ENCODE measurements at regions not wholly inside any gene's neighbourhood (a gene's known extent, or its start where the extent isn't known, plus 50 kb on each side); places are given as distances from the start of the nearest gene placed in this dataset.
"Not testable (repeated sequence)": the region's sequence is repeated elsewhere in the genome, so short reads cannot be mapped to it uniquely, and the experiment has no call there.

GRCh38 chr22:38375784-38376183 lies 58.6 kb upstream of the CSNK1E start:
- not testable (repeated sequence) for H3K9ac ChIP-seq (ENCODE audit: low read depth, low read length, poor library complexity, severe bottlenecking); H3K4me1 ChIP-seq (ENCODE audit: insufficient read depth, low read length, poor library complexity, severe bottlenecking); H3K4me3 ChIP-seq (ENCODE audit: low read length, poor library complexity, severe bottlenecking); H3K9me2 ChIP-seq (replicated peaks; ENCODE audit: low read depth, low read length); H3K4me2 ChIP-seq (ENCODE audit: low read depth, low read length, poor library complexity, severe bottlenecking); H3F3A ChIP-seq (ENCODE audit: low read depth); H2AFZ ChIP-seq (ENCODE audit: low read length); H3K36me3 ChIP-seq (ENCODE audit: insufficient read depth, low read length); H3K79me2 ChIP-seq (ENCODE audit: insufficient read depth, low read length); H3K27me3 ChIP-seq (ENCODE audit: insufficient read depth, low read length, poor library complexity, severe bottlenecking); H4K20me1 ChIP-seq (ENCODE audit: insufficient read depth, low read length, poor library complexity, severe bottlenecking); H3K9me3 ChIP-seq (ENCODE audit: insufficient read depth, low read depth, low read length)

GRCh38 chr22:38375005-38375404 lies 57.8 kb upstream of the CSNK1E start:
- H2AFZ ChIP-seq (ENCODE audit: low read length); H4K20me1 ChIP-seq (ENCODE audit: insufficient read depth, low read length, poor library complexity, severe bottlenecking); H3K9me2 ChIP-seq (replicated peaks; ENCODE audit: low read depth, low read length); H3K79me2 ChIP-seq (ENCODE audit: insufficient read depth, low read length); H3F3A ChIP-seq (ENCODE audit: low read depth); H3K36me3 ChIP-seq (ENCODE audit: insufficient read depth, low read length); H3K4me1 ChIP-seq (ENCODE audit: insufficient read depth, low read length, poor library complexity, severe bottlenecking); H3K27me3 ChIP-seq (ENCODE audit: insufficient read depth, low read length, poor library complexity, severe bottlenecking); H3K9me3 ChIP-seq (ENCODE audit: insufficient read depth, low read depth, low read length); H3K4me3 ChIP-seq (ENCODE audit: low read length, poor library complexity, severe bottlenecking); H3K9ac ChIP-seq (ENCODE audit: low read depth, low read length, poor library complexity, severe bottlenecking): not testable (repeated sequence)
- peak overlapping the region; percentile 24 for H3K4me2 ChIP-seq (ENCODE audit: low read depth, low read length, poor library complexity, severe bottlenecking)

- not testable (repeated sequence) for H3K4me1 ChIP-seq (ENCODE audit: insufficient read depth, low read length, poor library complexity, severe bottlenecking); H3K9me2 ChIP-seq (replicated peaks; ENCODE audit: low read depth, low read length); H4K20me1 ChIP-seq (ENCODE audit: insufficient read depth, low read length, poor library complexity, severe bottlenecking); H2AFZ ChIP-seq (ENCODE audit: low read length); H3K79me2 ChIP-seq (ENCODE audit: insufficient read depth, low read length); H3K9me3 ChIP-seq (ENCODE audit: insufficient read depth, low read depth, low read length); H3K4me3 ChIP-seq (ENCODE audit: low read length, poor library complexity, severe bottlenecking); H3F3A ChIP-seq (ENCODE audit: low read depth); H3K36me3 ChIP-seq (ENCODE audit: insufficient read depth, low read length); H3K27me3 ChIP-seq (ENCODE audit: insufficient read depth, low read length, poor library complexity, severe bottlenecking)
- Histone ChIP-seq H3K9ac (ENCODE audit: low read depth, low read length, poor library complexity, severe bottlenecking) (peak overlapping the region; percentile 50), H3K4me2 (ENCODE audit: low read depth, low read length, poor library complexity, severe bottlenecking) (peak overlapping the region; percentile 72)
Measured at GRCh38 chr22:38374433-38374831, 57.2 kb upstream of the CSNK1E start.

GRCh38 chr22:38373783-38374432 lies 56.7 kb upstream of the CSNK1E start:
- not testable (repeated sequence) for H3K9me2 ChIP-seq (replicated peaks; ENCODE audit: low read depth, low read length); H3K4me3 ChIP-seq (ENCODE audit: low read length, poor library complexity, severe bottlenecking); H3K36me3 ChIP-seq (ENCODE audit: insufficient read depth, low read length); H3K9ac ChIP-seq (ENCODE audit: low read depth, low read length, poor library complexity, severe bottlenecking); H2AFZ ChIP-seq (ENCODE audit: low read length); H3K27me3 ChIP-seq (ENCODE audit: insufficient read depth, low read length, poor library complexity, severe bottlenecking); H3K4me1 ChIP-seq (ENCODE audit: insufficient read depth, low read length, poor library complexity, severe bottlenecking); H3K9me3 ChIP-seq (ENCODE audit: insufficient read depth, low read depth, low read length); H4K20me1 ChIP-seq (ENCODE audit: insufficient read depth, low read length, poor library complexity, severe bottlenecking); H3K79me2 ChIP-seq (ENCODE audit: insufficient read depth, low read length); H3F3A ChIP-seq (ENCODE audit: low read depth)
- peak overlapping the region; percentile 72 for H3K4me2 ChIP-seq (ENCODE audit: low read depth, low read length, poor library complexity, severe bottlenecking)

- not testable (repeated sequence) for H3K4me1 ChIP-seq (ENCODE audit: insufficient read depth, low read length, poor library complexity, severe bottlenecking); H4K20me1 ChIP-seq (ENCODE audit: insufficient read depth, low read length, poor library complexity, severe bottlenecking); H3K4me3 ChIP-seq (ENCODE audit: low read length, poor library complexity, severe bottlenecking); H3F3A ChIP-seq (ENCODE audit: low read depth); H3K9me3 ChIP-seq (ENCODE audit: insufficient read depth, low read depth, low read length); H3K4me2 ChIP-seq (ENCODE audit: low read depth, low read length, poor library complexity, severe bottlenecking); H3K79me2 ChIP-seq (ENCODE audit: insufficient read depth, low read length); H3K36me3 ChIP-seq (ENCODE audit: insufficient read depth, low read length); H2AFZ ChIP-seq (ENCODE audit: low read length); H3K9ac ChIP-seq (ENCODE audit: low read depth, low read length, poor library complexity, severe bottlenecking); H3K9me2 ChIP-seq (replicated peaks; ENCODE audit: low read depth, low read length); H3K27me3 ChIP-seq (ENCODE audit: insufficient read depth, low read length, poor library complexity, severe bottlenecking)
Measured at GRCh38 chr22:38372665-38373064, 55.4 kb upstream of the CSNK1E start.

- H3K4me2 ChIP-seq (ENCODE audit: low read depth, low read length, poor library complexity, severe bottlenecking): not testable (repeated sequence)
Measured at GRCh38 chr22:38370490-38370889, 53.3 kb upstream of the CSNK1E start.

GRCh38 chr22:38369132-38369531 lies 51.9 kb upstream of the CSNK1E start:
- H4K20me1 ChIP-seq (ENCODE audit: insufficient read depth, low read length, poor library complexity, severe bottlenecking); H3K79me2 ChIP-seq (ENCODE audit: insufficient read depth, low read length); H3K4me2 ChIP-seq (ENCODE audit: low read depth, low read length, poor library complexity, severe bottlenecking); H3K4me1 ChIP-seq (ENCODE audit: insufficient read depth, low read length, poor library complexity, severe bottlenecking); H2AFZ ChIP-seq (ENCODE audit: low read length); H3K9me3 ChIP-seq (ENCODE audit: insufficient read depth, low read depth, low read length); H3K9me2 ChIP-seq (replicated peaks; ENCODE audit: low read depth, low read length); H3K4me3 ChIP-seq (ENCODE audit: low read length, poor library complexity, severe bottlenecking); H3F3A ChIP-seq (ENCODE audit: low read depth); H3K9ac ChIP-seq (ENCODE audit: low read depth, low read length, poor library complexity, severe bottlenecking); H3K27me3 ChIP-seq (ENCODE audit: insufficient read depth, low read length, poor library complexity, severe bottlenecking); H3K36me3 ChIP-seq (ENCODE audit: insufficient read depth, low read length): not testable (repeated sequence)

More at GRCh38 chr22:38370490-38370889, 53.3 kb upstream of the CSNK1E start:
- H4K20me1 ChIP-seq (ENCODE audit: insufficient read depth, low read length, poor library complexity, severe bottlenecking); H3K27me3 ChIP-seq (ENCODE audit: insufficient read depth, low read length, poor library complexity, severe bottlenecking); H2AFZ ChIP-seq (ENCODE audit: low read length); H3K36me3 ChIP-seq (ENCODE audit: insufficient read depth, low read length); H3K9me3 ChIP-seq (ENCODE audit: insufficient read depth, low read depth, low read length); H3F3A ChIP-seq (ENCODE audit: low read depth); H3K9me2 ChIP-seq (replicated peaks; ENCODE audit: low read depth, low read length); H3K79me2 ChIP-seq (ENCODE audit: insufficient read depth, low read length); H3K4me3 ChIP-seq (ENCODE audit: low read length, poor library complexity, severe bottlenecking); H3K9ac ChIP-seq (ENCODE audit: low read depth, low read length, poor library complexity, severe bottlenecking); H3K4me1 ChIP-seq (ENCODE audit: insufficient read depth, low read length, poor library complexity, severe bottlenecking): not testable (repeated sequence)

Data from Loucy (cell line).